Mammary epithelial cell (primary cell): ENCODE measurements at regions not wholly inside any gene's neighbourhood (a gene's known extent, or its start where the extent isn't known, plus 50 kb on each side); places are given as distances from the start of the nearest gene placed in this dataset.
"Not testable (repeated sequence)": the region's sequence is repeated elsewhere in the genome, so short reads cannot be mapped to it uniquely, and the experiment has no call there.

Experiments used
- EZH2 ChIP-seq: IDR thresholded peaks from 2 replicates; pipeline ENCODE4 v1.6.1; 2012; ENCODE audit warnings: low read length, inconsistent platforms, borderline replicate concordance
- TF ChIP-seq, protein P1 (sequence below), 2 donors: IDR thresholded peaks in 1 of 2; conservative IDR thresholded peaks in 1 of 2; 2 replicates each; pipeline ENCODE4 v1.5.1; 2011 to 2012; ENCODE audit warnings: inconsistent platforms in 2 of 2, low read length in 2 of 2, mild to moderate bottlenecking in 2 of 2, control low read depth in 1 of 2, low read depth in 1 of 2; ENCODE audit not compliant: insufficient read depth in 1 of 2; ENCODE audit errors: extremely low read depth in 1 of 2

DNA sequence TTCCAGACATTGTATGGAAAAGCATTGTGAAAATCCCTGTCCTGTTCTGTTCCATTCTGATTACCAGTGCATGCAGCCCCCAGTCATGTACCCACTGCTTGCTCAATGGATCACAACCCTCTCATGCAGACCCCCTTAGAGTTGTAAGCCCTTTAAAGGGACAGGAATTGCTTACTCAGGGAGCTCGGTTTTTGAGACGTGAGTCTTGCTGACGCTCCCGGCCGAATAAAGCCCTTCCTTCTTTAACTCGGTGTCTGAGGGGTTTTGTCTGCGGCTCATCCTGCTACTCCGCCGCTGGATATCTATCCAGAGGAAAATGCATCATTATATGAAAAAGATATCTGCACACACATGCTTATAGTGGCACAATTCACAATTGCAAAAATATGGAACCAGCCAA lies 1425.6 kb downstream of the STIM2 start:
- TF ChIP-seq, protein P1, sequence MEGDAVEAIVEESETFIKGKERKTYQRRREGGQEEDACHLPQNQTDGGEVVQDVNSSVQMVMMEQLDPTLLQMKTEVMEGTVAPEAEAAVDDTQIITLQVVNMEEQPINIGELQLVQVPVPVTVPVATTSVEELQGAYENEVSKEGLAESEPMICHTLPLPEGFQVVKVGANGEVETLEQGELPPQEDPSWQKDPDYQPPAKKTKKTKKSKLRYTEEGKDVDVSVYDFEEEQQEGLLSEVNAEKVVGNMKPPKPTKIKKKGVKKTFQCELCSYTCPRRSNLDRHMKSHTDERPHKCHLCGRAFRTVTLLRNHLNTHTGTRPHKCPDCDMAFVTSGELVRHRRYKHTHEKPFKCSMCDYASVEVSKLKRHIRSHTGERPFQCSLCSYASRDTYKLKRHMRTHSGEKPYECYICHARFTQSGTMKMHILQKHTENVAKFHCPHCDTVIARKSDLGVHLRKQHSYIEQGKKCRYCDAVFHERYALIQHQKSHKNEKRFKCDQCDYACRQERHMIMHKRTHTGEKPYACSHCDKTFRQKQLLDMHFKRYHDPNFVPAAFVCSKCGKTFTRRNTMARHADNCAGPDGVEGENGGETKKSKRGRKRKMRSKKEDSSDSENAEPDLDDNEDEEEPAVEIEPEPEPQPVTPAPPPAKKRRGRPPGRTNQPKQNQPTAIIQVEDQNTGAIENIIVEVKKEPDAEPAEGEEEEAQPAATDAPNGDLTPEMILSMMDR (conservative IDR thresholded peaks at IDR 0.05 in 1 of 2, IDR thresholded peaks at IDR 0.05 in 1 of 2; ENCODE audit: extremely low read depth in 1 of 2, insufficient read depth in 1 of 2, low read depth in 1 of 2, low read length in 2 of 2) = not testable (repeated sequence)
- not testable (repeated sequence) for TF ChIP-seq EZH2
